ENCODE measurements at regions not wholly inside any gene's neighbourhood (a gene's known extent, or its start where the extent isn't known, plus 50 kb on each side); places are given as distances from the start of the nearest gene placed in this dataset.

- TF ChIP-seq CTCF (IDR thresholded peaks at IDR 0.05) (no peak), POLR2A (IDR thresholded peaks at IDR 0.05) (no peak), POLR2AphosphoS5 (IDR thresholded peaks at IDR 0.05) (no peak)
Measured at GRCh38 chr2:70393881-70394280, 92.0 kb upstream of the FAM136A start.
